Effector CD4-positive, alpha-beta T cell (primary cell): ENCODE measurements at regions not wholly inside any gene's neighbourhood (a gene's known extent, or its start where the extent isn't known, plus 50 kb on each side); places are given as distances from the start of the nearest gene placed in this dataset.

Source experiments
- DNase-seq: peaks from one replicate; pipeline ENCODE4 v3.0.0-alpha.2; 2020

DNA sequence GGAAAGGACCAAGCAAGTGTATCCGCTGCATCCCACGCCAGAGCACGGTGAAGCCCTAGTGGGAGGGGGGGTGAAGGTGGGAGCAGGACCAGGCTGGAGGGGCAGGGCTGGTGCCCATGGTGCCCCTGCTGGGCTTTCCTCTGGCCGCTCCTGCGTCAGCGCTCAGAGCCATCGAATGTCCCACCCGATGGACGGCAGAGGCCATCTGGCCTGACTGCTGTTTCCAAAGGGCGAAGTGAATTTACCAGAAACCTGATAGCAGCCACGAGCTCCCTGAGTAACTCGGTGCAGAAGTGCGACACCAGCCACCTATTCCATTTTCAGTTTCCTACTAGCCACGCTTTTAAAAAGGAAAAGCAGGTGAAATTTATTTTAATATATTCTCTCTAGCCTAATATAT is 203.6 kb upstream of the CIBAR2 start:
- no peak for DNase-seq

DNA sequence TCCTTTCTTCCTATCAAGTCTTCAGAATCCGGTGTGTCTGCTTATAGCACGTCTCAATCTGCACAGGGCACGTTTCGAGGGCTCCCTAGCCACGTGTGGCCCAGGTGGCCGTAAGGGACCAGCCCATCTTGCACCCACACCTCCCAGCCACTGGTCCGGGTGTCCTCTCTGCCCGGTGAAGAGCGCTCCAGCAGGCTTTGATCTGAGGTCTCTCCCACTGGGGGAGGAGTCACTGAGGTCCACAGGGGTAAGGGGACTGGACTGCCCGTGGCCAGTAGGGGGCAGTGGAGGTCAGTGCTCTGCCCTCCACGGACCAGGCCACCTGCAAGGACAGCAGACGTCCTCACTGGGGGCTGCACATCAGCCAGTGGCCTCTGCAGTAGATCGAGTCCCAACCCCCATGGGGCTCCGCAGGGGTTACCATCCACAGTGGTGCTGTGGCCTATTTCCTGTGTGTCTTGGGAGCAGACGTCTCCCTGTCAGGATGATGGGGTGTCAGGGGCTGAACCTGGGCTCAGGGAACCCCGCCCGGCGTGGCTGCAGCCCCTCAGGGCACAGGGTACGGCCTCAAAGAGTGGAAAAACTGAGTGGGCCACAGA is 204.1 kb upstream of the CIBAR2 start:
- DNase-seq = no peak

DNA sequence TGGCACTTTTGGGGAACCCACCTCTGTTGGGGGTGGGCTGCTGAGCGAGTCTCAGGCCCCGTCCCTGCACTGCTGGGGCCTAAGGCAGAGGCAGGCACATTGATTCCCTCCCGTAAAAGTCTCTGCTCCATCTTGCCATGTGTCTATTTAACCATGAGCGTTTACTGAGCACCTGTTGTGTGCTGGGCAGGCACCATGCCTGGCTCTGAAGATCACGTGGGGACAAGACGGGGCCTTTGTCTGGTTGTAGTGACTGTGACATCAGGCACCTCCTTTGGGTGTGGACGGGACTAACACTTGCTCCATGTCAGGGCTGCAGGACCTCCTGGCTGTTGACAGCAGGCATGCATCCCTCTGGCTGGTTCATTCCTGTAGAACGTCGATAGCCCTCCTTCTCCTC is 204.7 kb upstream of the CIBAR2 start:
- DNase-seq = no peak

DNA sequence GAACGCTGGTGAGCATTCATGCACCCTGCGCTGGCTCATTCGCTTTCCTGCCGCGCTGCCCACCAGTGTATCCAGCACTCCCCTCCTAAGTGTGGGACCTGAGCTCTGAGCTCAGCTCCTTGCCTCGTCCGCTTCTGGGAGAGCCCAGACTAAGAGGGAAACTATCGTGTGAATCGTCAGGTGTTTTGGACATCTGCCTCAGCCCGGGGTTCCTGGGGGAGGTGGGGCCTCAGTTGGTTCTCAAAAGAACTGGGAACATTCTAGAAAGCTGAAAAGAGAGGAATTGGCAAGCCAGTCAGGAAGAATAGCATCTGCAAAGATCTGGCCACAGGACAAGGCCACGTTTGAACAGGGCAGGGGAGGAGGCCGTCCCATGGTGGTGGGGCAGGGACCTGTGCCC is 205.4 kb upstream of the CIBAR2 start:
- DNase-seq = no peak

DNA sequence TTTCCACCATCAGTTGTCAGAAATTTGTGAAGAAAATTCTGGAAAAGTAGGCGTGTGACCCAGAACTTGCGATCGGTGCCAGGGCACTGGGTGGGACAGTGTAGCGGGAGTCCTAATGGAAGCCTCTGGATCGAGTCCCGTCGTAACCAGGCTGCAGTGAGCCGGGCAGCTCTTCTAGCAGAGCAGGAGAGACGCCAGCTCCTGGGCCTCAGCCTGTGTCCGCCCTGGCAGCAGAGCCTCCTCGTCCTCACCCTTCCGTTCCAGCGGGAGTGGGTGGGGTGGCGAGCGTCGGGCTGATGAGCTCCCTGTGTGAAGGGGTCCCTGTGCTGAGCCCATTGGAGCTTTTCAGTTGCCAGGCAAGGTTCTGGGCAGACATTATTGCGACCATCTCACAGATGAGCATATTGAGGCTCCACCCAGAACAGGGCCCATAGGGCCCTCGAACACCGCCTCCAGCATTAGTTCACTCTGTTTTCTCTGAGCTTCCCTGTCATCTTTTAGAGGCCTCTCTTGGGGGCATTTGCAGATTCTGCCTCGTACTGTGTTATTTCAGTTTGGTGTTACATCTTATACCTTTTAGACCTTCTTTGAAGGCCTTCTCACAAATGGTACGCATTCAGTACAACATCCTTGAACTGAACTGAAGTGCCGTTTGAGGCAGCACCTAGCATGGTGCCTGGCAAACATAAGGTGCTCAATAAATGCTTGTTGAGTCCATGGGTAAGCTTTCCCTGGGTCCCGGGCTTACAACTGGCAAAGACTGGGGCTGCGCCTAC is 207.1 kb upstream of the CIBAR2 start:
- no peak for DNase-seq

DNA sequence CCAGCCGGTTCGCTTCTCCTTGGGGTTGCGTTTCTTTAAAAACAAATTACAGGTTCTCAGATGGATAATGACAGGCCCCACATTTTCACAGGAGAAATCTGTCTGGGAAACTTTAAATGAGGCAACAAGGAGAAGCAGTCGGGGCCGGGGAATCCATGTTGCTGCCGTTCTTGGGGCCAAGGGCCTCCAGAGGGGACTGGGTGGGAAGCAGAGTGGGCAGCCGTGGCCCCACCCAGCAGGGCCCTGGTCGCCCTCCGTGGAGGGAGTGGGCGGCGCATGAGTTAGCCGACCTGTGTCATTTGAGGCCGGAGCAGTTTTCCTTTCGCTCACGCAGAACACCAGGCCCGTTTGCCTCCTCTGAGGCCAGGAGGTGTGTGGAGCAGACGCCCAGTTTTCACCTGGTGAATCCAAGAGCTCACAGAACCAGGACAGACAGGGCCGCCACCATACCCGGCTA is 207.7 kb upstream of the CIBAR2 start:
- DNase-seq = no peak

DNA sequence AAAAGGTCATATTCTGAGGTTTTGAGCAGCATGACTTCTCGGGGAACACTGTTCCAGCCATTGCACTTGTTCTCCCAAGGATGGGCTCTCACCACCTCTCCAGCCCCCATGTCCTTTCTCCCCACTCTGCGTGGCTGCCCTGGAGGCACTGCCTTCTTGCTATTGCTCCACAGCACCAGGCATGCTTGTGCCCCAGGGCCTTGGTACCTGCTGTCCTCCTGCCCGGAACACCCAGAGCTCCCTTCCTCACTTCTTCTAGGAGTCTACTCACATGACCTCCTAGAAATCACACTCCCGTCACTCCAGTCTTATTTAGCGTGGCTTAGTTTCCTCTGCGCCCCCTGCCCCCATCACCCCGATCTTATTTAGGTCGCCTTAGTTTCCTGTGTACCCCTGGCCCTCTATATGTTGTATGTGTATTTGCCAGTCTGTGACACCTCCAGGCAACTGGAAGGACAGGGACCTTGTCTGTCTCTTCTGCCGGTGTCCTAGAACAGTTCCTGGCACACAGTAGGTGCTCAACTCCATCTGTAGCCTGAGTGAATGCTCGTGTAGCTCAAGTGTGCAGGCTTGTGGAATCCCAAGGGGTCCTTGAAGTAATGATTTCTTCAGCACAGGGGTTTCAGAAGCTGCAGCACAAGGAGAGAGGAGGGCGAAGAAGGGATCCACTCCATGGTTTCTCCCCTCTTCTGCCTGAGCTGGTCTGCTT is 208.6 kb upstream of the CIBAR2 start:
- no peak for DNase-seq

DNA sequence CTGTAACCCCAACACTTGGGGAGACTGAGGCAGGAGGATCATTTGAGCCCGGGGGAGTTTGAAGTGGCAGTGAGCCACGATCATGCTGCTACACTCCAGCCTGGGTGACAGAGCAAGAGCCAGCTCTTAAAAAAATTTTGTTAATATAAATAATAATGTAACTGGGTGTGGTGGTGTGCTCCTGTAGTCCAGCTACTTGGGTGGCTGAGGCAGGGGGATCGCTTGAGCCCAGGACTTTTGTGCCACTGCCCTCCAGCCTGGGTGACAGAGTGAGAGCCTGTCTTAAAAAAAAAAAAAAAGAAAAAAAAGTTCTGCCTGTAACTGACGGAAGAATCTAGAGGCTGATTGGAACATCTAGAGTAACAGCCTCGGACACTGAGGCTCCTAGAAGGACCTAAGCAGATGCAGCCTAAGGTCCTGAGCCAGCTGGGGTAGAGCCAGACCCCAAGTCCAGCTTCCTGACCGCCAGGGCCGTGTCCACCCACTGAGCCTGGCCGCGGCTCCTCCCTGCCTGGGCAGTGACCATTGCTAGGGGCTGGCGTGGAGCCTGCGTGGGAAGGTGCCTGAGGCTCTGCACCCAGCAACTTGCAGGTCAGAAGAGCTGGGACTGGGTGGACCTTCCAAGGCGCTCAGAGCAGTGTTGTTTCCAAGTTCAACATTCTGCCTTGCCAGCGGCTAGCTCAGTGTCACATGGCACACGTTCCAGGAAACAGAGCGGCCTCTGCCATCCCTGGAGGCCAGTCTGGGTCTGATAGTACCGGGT is 209.4 kb upstream of the CIBAR2 start:
- DNase-seq = no peak

DNA sequence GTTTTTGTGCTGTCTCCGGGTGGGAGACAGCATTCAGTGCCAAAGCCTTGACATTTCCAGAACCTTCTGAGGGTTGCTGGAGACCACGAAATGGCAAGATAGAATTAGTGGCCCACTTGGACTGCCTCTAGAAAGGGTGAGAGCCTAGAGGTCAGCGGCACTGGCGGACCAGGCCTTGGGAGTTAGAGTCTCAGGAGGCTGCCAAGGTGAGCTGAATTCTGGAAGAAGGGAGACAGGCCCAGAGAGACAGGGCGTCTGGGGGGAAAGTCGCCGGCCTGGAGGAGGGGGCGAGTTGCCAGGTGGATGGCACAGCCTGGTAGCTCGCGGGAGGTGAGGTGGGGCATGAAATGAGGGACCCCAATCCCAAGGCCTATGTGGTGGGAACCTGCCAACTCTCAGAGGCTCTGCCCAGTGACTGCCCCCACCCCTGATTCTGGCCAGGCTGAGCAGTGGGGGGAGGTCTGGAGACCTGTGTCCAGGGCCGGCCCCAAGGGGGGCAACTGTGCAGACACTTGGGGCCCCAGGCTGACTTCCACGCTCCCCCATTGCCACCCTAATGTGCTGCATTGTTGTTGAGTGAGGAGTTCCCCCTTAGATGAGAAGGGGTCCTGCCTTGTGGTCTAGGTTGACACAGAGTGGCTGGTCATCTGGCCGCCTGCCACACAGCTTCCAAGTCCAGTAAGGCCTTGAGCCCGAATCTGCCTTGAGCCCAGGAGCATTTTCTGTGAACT is 211.1 kb upstream of the CIBAR2 start:
- no peak for DNase-seq

DNA sequence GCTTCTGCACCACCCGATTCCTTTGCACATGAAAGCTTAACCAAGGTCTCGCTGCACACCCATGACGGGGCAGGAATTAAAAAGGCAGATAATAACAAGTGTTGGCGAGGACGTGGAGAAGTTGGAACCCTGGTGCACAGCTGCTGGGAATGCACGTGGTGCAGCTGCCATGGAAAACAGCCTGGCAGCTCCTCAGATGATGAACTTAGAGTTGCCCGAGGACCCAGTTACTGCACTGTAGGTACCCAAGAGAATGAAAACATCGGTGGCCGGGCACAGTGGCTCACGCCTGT is 211.6 kb upstream of the CIBAR2 start:
- no peak for DNase-seq

DNA sequence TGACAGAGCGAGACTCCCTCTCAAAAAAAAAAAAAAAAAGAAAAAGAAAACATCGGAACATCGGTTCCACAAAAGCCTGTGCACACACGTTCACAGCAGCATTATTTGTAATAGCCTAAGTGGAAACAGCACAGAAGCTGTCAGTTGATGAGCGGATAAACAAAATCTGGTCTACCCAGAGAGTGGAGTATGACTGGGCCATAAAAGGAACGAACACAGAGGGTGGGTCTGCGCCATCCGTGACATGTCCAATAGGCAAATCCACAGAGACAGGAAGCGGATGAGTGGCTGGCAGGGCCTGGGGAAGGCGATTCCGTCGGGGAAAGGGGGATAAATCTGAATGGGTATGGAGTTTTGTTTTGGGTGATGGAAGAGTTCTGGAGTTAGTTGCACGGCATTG is 212.2 kb upstream of the CIBAR2 start:
- no peak for DNase-seq

DNA sequence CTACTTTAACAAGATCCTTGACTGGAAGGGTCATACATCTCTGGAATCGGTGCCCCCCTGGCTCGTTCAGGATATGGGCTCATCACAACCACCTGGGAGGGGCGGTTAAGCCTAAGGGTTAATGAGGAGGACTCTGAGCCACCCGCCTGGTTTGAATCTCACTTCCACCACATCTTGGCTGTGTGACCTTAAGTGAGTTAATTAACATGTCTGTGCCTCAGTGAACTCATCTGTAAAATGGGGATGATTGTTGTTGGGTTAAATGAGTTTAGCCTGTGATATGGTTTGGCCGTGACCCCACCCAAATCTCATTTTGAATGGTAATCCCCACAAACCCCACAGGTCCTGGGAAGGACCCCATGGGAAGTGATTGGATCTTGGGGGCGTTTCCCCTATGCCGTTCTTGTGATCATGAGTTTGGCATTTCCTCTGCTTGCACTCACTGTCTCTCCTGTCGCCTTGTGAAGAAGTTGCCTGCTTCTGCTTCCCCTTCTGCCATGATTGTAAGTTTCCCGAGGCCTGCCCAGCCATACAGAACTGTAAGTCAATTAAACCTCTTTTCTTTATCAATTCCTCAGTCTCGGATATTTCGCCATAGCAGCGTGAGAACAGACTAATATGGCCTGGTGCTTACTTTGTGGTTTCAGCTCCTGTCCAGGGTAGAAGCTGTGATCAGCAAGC is 214.0 kb upstream of the CIBAR2 start:
- no peak for DNase-seq

DNA sequence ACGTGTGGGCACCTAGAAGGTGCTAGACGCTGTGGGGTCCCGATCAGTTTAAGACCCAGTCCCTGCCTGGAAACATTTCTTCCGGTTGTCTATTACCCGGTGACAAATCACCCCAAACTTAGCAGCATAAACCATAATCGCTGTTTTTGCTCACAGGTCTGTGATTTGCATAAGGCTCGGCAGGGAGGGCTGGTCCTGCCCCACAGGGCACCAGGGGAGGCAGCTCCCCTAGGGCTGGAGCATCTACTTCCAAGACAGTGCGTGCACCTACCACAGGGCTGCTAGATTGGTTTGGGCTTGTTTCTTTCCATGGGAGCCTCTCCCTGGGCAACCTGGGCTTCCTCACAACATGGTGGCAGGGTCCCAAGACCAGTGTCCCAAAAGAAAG is 214.5 kb upstream of the CIBAR2 start:
- DNase-seq = no peak

DNA sequence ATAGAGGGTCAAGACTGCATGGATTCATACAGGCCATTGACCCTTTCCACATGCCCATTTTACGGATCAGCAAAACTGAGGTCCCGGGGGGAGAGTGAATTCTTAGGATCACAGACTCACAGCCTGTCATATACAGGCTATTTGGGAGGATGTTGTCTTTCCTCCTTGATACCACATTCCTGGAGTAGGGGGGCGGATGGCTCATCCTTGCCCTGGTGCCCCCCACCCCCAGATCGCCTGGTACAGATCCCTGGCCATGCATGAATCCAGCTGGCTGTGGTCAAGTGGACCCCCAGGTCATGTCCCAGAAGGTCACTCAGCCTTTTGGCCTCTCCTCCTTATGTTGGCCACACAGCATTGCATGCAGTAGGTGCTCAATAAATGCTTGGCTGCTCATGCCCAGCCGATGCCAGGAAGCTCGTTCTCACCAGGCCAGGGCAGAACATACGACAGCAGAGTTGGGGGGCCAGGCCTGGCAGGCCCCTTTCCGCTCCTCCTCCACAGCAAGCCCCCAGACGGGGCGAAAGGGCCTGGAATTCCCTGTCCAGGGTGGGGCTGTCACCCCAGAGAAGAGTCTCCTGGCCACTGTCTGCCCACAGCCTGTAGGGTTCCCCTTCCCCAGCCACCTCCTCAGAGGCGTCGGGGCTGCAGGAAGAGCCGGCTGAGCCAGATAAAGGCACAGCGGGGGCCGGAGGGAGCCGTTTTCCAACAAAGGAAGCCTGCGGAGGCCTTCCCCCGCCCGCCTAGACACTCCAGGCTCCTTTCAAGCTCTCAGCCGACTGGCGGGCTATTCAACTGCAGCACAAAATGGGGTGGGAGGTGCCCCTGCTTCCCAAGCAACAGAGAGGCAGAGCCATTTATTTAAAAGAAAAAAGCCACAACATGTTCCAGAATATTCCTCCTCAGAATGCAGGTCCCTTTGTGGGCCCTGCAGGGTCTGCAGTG is 215.7 kb upstream of the CIBAR2 start:
- no peak for DNase-seq

DNA sequence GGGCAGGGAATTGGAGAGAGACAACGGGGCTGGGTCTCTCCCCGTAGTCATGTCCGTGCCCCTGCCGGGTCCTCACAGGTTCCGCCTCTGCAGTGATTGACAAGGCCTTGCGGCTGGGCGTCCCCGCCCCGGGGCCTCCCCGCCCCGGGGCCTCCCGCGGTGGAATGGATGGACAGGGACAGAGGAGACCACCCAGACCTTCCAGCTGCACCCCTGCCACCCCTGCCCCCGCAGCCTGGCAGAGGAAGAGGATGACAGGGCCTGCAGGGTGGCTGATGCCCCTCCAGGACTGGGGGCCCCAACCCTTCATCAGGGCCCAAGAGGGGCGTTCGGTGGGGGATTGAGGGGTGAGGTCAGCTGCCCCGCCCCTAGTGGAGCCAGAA is 216.4 kb upstream of the CIBAR2 start:
- no peak for DNase-seq

DNA sequence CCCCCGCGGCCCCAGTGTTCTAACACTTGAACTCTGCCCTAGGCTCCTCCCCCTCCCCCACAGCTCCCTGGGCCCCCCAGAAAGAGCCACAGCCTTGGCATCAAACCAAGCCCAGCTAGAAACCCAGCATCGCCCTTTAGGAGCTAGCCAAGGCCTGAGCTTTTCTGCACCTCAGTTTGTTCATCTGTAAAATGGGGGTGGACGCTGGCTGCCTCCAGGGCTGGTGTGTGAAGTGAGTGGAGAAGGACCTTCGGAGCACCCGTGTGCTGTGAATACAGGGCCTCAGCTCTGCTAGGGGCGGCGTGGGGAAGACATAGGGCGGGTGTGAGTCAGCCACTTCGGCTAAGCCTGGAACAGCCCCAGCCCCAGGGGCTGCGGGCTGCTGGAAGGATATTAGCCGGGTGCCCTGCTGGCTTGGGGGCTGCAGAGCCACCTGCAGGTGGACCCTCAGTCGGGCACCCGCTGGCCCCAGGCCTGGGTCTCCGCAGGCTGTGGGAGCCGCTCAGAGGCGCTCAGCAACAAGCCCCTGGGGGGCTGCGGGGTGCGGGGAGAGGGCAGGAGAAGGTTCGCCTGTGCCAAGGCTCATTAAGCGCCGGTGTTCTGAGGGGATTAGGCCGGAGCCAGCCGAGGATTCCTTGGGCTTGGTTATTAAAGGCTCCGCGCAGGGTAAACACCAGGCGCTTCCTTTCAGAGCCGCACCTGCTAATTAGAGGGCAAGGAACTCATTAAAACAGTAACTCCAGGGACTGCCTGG is 217.0 kb upstream of the CIBAR2 start:
- no peak for DNase-seq

DNA sequence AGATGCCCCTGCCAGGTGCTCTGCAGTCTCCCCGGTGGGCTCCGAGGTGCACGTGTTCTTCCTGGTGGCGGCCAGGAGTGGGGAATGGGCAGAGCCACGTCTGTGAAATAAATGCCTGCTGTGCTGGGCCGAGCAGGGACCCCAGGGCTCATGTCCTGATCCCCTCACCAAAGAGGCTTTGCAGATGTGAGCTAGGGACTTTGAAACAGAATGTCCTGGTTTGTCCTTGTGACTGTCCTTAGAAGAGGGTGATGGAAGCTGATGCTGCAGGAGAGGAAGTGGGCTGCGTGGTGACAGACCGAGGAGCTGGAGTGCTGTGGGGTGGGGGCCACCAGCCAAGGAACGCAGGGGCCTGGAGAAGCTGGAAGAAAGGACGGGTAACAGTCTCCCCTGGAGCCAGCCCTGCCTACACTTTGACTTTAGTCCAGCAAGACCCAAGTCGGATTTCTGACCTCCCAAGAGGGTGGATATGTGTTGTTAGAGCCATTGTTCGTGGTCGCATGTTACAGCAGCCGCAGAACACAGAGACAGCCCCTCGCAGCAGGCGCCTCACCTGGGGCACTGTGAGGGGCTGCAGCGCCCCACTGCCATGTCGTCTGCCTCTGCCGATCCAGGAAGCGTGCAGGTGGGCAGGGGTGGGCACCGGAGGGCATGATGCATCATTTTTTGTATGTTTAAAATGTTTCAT is 217.9 kb upstream of the CIBAR2 start:
- no peak for DNase-seq

DNA sequence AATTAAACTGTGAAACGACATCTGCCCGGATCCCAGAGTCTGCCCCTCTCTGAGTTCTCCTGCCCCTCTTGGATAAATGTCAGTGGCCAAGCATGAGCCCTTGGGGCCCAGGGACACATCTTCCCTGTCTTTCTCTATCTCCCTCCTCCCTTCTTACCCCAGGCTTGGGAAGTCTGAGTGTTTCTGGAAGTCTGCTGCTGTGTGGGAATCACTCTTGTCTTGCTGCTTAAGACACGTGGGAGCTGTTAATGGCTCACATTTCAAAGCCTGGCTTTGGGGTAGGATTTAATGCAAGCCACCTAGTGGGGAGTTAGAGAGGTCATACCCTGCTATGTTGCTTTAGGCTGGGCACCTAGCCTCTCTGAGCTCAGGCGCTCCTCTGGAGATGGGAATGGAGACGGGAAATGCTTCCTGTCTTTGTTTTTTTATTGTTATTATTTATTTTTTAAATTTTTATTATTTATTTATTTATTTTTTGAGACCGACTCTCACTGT is 218.5 kb upstream of the CIBAR2 start:
- no peak for DNase-seq

DNA sequence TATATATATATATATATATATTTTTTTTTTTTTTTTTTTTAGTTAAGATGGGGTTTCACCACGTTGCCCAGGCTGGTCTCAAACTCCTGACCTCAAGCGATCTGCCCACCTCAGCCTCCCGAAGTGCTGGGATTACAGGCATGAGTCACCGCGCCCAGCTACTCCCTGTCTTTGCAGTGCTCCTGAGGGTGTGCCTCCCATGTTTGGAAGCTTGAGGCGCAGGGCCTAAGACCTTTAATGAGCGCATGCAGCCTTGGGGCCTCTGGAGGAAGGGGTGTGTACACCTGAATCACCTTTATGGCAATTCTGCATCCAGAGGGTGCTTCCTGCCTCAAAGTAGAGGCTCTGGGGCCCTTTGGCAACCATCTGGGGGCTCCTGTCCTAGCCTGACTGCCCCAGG is 219.4 kb upstream of the CIBAR2 start:
- no peak for DNase-seq

DNA sequence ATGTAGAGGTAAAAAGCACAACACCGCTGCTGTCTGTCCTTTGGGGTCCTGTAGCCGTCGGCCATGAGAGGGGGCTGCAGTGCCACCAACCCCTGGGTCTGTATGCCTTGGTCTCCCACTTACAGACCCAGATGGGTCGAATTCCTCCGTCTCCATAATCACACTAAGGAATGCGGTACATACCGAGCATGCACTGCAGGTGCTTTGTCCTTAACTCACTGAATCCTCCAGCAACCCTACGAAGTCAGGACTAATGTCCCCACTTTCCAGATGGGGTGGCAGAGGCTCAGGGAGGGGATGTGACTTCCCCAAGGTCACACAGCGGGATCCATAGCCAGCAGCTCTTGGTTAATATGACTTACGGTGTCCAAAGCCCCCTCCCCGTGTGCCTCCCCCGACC is 219.9 kb upstream of the CIBAR2 start:
- DNase-seq = no peak
